Astrocyte (in vitro differentiated cells and primary cell): ENCODE measurements at regions not wholly inside any gene's neighbourhood (a gene's known extent, or its start where the extent isn't known, plus 50 kb on each side); places are given as distances from the start of the nearest gene placed in this dataset.

Experiments used
- DNase-seq: peaks from one replicate; pipeline ENCODE4 v3.0.0-alpha.2; 2010; ENCODE audit warnings: low read depth
- FAIRE-seq: peaks from 2 replicates; lab custom pipeline; 2011; peaks lifted over from hg19 to GRCh38; lab: Jason Lieb, UNC
- H2AFZ ChIP-seq: 2 replicates; pipeline ENCODE4 v1.6.0; 2012; ENCODE audit warnings: low read depth, low read length, inconsistent platforms
- H3K27ac ChIP-seq: 2 replicates; pipeline ENCODE4 v1.5.1; 2011; ENCODE audit warnings: low read depth, low read length, inconsistent platforms
- H3K27me3 ChIP-seq: 2 replicates; pipeline ENCODE4 v1.6.0; 2011; ENCODE audit warnings: low read length, inconsistent platforms; ENCODE audit not compliant: insufficient read depth
- H3K36me3 ChIP-seq: 2 replicates; pipeline ENCODE4 v1.5.1; 2011; ENCODE audit warnings: low read length, inconsistent platforms; ENCODE audit not compliant: insufficient read depth
- H3K4me1 ChIP-seq: 2 replicates; pipeline ENCODE4 v1.5.1; 2011; ENCODE audit warnings: low read length, inconsistent platforms; ENCODE audit not compliant: insufficient read depth
- H3K4me2 ChIP-seq: 2 replicates; pipeline ENCODE4 v1.6.0; 2012; ENCODE audit warnings: low read length, inconsistent platforms
- H3K4me3 ChIP-seq: 2 replicates; pipeline ENCODE4 v1.5.1; 2011; ENCODE audit warnings: low read depth, mild to moderate bottlenecking, low read length, inconsistent platforms; ENCODE audit not compliant: insufficient read depth
- H3K79me2 ChIP-seq: 2 replicates; pipeline ENCODE4 v1.6.0; 2012; ENCODE audit warnings: mild to moderate bottlenecking, low read length, inconsistent platforms; ENCODE audit not compliant: insufficient read depth
- H3K9ac ChIP-seq: 2 replicates; pipeline ENCODE4 v1.6.0; 2012; ENCODE audit warnings: mild to moderate bottlenecking, low read length, inconsistent platforms
- H3K9me3 ChIP-seq: 2 replicates; pipeline ENCODE4 v1.5.1; 2012; ENCODE audit warnings: low read depth, mild to moderate bottlenecking, low read length, inconsistent platforms; ENCODE audit not compliant: insufficient read depth
- H4K20me1 ChIP-seq: 2 replicates; pipeline ENCODE4 v1.6.0; 2012; ENCODE audit warnings: low read length, inconsistent platforms; ENCODE audit not compliant: insufficient read depth
- H3K27ac Mint-ChIP-seq: one replicate; pipeline ENCODE4 v1.8.0; 2021; ENCODE audit warnings: mild to moderate bottlenecking, mixed read lengths; ENCODE audit not compliant: unreplicated experiment
- H3K27me3 Mint-ChIP-seq: one replicate; pipeline ENCODE4 v1.8.0; 2021; ENCODE audit warnings: low read depth, mixed read lengths; ENCODE audit not compliant: unreplicated experiment
- H3K36me3 Mint-ChIP-seq: one replicate; pipeline ENCODE4 v1.8.0; 2021; ENCODE audit warnings: low read depth, mixed read lengths; ENCODE audit not compliant: unreplicated experiment
- H3K4me1 Mint-ChIP-seq: one replicate; pipeline ENCODE4 v1.8.0; 2021; ENCODE audit warnings: low read depth, mixed read lengths; ENCODE audit not compliant: unreplicated experiment
- H3K4me3 Mint-ChIP-seq: one replicate; pipeline ENCODE4 v1.8.0; 2021; ENCODE audit warnings: mild to moderate bottlenecking, moderate library complexity, mixed read lengths; ENCODE audit not compliant: unreplicated experiment
- H3K9me3 Mint-ChIP-seq: one replicate; pipeline ENCODE4 v1.8.0; 2021; ENCODE audit warnings: mild to moderate bottlenecking, mixed read lengths; ENCODE audit not compliant: unreplicated experiment
- EZH2 ChIP-seq: IDR thresholded peaks from 2 replicates; pipeline ENCODE4 v1.6.1; 2012; ENCODE audit warnings: mild to moderate bottlenecking, low read length, inconsistent platforms; ENCODE audit not compliant: insufficient read depth
- TF ChIP-seq, protein P1 (sequence below): IDR thresholded peaks from 2 replicates; pipeline ENCODE4 v1.5.1; 2011; ENCODE audit warnings: low read depth, mild to moderate bottlenecking, inconsistent platforms, low read length, moderate library complexity; ENCODE audit not compliant: insufficient read depth

DNA sequence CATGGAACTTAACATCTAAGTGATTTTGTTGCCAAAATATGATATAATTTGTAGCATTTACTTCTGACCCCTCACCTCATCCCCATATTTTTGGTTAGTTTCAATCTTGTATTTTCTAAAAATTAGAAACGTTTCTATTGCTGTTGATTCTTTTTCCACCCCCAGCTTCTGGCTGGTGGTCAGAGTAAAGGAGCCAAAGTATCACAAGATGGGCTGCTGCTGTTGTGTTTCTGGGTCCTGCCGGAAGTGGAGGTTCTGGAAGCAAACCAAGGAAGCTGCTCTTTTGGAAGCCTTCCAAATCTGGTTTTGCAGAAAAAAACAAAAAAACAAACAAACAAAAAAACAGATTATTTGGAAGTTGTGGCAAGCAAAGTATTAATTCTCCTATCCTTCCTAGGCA lies 221.1 kb upstream of the P2RY1 start:
- Histone ChIP-seq H3K9ac (no peak overlapping the region), H3K27ac (no peak overlapping the region), H3K27me3 (no peaks in the 10 kb centered on the region), H3K9me3 (no peaks in the 10 kb centered on the region), H3K4me2 (no peak overlapping the region), H3K4me3 (no peak overlapping the region), H3K36me3 (no peaks in the 10 kb centered on the region), H3K4me1 (no peaks in the 10 kb centered on the region), H2AFZ (no peak overlapping the region), H3K79me2 (no peaks in the 10 kb centered on the region), H4K20me1 (no peaks in the 10 kb centered on the region)
- Mint-ChIP-seq H3K9me3 (peaks cover 4% of the 10 kb centered on the region), H3K4me1 (peaks cover 2% of the 10 kb centered on the region), H3K4me3 (no peak overlapping the region), H3K27ac (no peak overlapping the region), H3K36me3 (peaks cover 1% of the 10 kb centered on the region), H3K27me3 (no peaks in the 10 kb centered on the region)
- DNase-seq: no peak
- TF ChIP-seq, protein P1, sequence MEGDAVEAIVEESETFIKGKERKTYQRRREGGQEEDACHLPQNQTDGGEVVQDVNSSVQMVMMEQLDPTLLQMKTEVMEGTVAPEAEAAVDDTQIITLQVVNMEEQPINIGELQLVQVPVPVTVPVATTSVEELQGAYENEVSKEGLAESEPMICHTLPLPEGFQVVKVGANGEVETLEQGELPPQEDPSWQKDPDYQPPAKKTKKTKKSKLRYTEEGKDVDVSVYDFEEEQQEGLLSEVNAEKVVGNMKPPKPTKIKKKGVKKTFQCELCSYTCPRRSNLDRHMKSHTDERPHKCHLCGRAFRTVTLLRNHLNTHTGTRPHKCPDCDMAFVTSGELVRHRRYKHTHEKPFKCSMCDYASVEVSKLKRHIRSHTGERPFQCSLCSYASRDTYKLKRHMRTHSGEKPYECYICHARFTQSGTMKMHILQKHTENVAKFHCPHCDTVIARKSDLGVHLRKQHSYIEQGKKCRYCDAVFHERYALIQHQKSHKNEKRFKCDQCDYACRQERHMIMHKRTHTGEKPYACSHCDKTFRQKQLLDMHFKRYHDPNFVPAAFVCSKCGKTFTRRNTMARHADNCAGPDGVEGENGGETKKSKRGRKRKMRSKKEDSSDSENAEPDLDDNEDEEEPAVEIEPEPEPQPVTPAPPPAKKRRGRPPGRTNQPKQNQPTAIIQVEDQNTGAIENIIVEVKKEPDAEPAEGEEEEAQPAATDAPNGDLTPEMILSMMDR: no peak
- no peak for TF ChIP-seq EZH2
- FAIRE-seq: no peak

DNA sequence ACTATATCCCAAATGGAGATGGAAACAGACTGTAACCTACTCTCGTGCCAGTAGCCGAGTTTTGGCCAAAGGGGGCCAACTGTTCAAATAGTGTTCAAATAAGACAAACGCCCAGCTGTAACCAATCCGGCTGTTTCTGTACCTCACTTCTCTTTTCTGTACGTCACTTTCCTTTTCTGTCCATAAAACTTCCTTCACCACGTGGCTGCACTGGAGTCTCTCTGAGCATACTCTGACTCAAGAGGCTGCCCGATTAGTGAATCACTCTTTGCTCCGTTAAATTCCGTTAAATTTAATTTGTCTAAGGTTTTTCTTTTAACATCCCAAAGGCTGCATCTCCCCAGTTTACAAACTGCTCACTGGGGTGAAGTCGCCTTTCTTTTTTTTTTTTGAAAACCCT lies 219.2 kb upstream of the P2RY1 start:
- Mint-ChIP-seq H3K27me3 (no peaks in the 10 kb centered on the region), H3K4me3 (no peak overlapping the region), H3K4me1 (peaks cover 2% of the 10 kb centered on the region), H3K36me3 (peaks cover 1% of the 10 kb centered on the region), H3K27ac (peak overlapping the region; percentile 24), H3K9me3 (peaks cover 4% of the 10 kb centered on the region)
- DNase-seq: no peak
- no peaks in the 10 kb centered on the region for H3K79me2 ChIP-seq
- H3K27me3 ChIP-seq: no peaks in the 10 kb centered on the region
- H3K9ac ChIP-seq: no peak overlapping the region
- H3K4me2 ChIP-seq: no peak overlapping the region
- no peak overlapping the region for H3K27ac ChIP-seq
- no peaks in the 10 kb centered on the region for H4K20me1 ChIP-seq
- no peak overlapping the region for H3K4me3 ChIP-seq
- TF ChIP-seq EZH2: no peak
- TF ChIP-seq, protein P1: no peak
- H3K4me1 ChIP-seq: no peaks in the 10 kb centered on the region
- H2AFZ ChIP-seq: no peak overlapping the region
- H3K9me3 ChIP-seq: no peaks in the 10 kb centered on the region
- no peak for FAIRE-seq
- H3K36me3 ChIP-seq: no peaks in the 10 kb centered on the region

DNA sequence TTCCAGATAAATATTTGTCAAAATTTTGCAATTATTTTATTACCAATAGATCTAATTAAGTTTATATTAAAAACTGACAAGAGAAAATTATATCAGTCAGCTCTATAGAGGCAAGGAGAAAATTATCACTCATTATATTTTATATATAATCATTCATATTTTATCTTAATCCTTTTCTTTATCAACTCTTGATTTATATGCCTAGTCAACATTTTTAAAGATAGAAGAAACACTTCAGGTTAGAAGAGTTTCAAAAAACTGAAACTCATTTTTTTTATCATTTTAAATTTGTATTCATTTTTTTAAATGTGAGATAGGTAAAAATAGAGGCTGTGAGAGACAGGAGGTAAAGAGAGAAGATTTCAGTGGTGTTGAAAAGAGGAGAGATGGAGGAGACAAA lies 217.3 kb upstream of the P2RY1 start:
- H2AFZ ChIP-seq: no peak overlapping the region
- FAIRE-seq: no peak
- Mint-ChIP-seq H3K27me3 (no peaks in the 10 kb centered on the region), H3K4me1 (peaks cover 11% of the 10 kb centered on the region), H3K36me3 (peaks cover 1% of the 10 kb centered on the region), H3K4me3 (no peak overlapping the region), H3K27ac (no peak overlapping the region), H3K9me3 (peaks cover 4% of the 10 kb centered on the region)
- no peaks in the 10 kb centered on the region for H3K36me3 ChIP-seq
- no peak for DNase-seq
- H3K9me3 ChIP-seq: no peaks in the 10 kb centered on the region
- no peak for TF ChIP-seq EZH2
- TF ChIP-seq, protein P1: no peak
- H3K4me1 ChIP-seq: no peaks in the 10 kb centered on the region
- no peaks in the 10 kb centered on the region for H3K79me2 ChIP-seq
- no peak overlapping the region for H3K27ac ChIP-seq
- no peaks in the 10 kb centered on the region for H3K27me3 ChIP-seq
- H4K20me1 ChIP-seq: no peaks in the 10 kb centered on the region
- H3K4me2 ChIP-seq: no peak overlapping the region
- no peak overlapping the region for H3K4me3 ChIP-seq
- no peak overlapping the region for H3K9ac ChIP-seq
